B cell (primary cell): ENCODE measurements at regions not wholly inside any gene's neighbourhood (a gene's known extent, or its start where the extent isn't known, plus 50 kb on each side); places are given as distances from the start of the nearest gene placed in this dataset.

Experiments
- CTCF ChIP-seq: fragments of 200-600 bp; IDR thresholded peaks from one replicate; pipeline ENCODE4 v1.8.0; 2022; ENCODE audit warnings: antibody characterized with exemption, mild to moderate bottlenecking
- EZH2 ChIP-seq: IDR thresholded peaks from 2 replicates; pipeline ENCODE4 v1.6.1; 2012; ENCODE audit warnings: borderline replicate concordance, low read depth, mild to moderate bottlenecking, moderate library complexity, low read length; ENCODE audit not compliant: insufficient read depth, poor library complexity, severe bottlenecking

DNA sequence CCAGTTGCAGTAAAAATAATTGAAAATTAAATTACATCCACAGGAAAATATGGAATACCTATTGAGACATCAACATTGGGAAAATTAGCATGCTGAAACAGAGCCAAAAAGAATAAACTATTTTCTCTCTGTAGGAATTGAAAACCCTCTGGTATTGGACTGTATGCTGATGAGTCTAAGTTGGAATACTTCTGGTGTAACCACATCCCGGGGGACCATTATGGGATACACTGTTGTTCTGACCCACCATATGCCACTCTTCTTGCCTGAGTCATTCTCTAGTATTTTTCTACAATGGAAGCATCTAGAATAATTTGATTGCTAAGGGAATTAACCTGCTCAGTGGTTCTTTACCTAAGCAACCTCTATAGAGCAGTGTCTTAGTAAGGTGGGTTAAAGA is 640.7 kb upstream of the AGA start:
- no peak for TF ChIP-seq CTCF
- TF ChIP-seq EZH2: no peak
